ENCODE measurements at regions not wholly inside any gene's neighbourhood (a gene's known extent, or its start where the extent isn't known, plus 50 kb on each side); places are given as distances from the start of the nearest gene placed in this dataset.

DNA sequence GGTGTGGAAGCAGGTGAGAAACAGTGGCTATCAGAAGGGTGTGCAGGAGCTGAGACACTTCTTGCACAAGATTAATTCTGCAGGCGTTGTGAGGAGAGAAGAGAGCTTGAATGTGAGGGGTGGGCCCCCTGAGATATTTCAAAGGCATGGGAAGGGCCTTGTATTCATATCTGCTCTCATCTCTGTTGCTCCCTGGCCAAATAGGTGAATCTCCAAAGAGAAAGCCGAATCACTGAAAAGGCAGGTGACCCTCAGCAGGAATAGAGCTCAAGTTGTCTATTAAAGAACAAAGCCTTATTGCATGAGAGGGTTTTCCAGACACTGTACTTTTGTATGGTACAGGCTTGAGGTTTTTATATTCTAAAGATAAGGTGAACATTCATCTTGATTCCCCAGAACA, 373.1 kb downstream of the TMEM114 start:
- 55% methylated on average over 2 of the region's 2 CpGs for WGBS
- DNase-seq (ENCODE audit: low spot score) = no peak
- no peak for TF ChIP-seq POLR2A (IDR thresholded peaks at IDR 0.05)
- TF ChIP-seq, protein P1, sequence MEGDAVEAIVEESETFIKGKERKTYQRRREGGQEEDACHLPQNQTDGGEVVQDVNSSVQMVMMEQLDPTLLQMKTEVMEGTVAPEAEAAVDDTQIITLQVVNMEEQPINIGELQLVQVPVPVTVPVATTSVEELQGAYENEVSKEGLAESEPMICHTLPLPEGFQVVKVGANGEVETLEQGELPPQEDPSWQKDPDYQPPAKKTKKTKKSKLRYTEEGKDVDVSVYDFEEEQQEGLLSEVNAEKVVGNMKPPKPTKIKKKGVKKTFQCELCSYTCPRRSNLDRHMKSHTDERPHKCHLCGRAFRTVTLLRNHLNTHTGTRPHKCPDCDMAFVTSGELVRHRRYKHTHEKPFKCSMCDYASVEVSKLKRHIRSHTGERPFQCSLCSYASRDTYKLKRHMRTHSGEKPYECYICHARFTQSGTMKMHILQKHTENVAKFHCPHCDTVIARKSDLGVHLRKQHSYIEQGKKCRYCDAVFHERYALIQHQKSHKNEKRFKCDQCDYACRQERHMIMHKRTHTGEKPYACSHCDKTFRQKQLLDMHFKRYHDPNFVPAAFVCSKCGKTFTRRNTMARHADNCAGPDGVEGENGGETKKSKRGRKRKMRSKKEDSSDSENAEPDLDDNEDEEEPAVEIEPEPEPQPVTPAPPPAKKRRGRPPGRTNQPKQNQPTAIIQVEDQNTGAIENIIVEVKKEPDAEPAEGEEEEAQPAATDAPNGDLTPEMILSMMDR (IDR thresholded peaks at IDR 0.05) = no peak
- no peak for TF ChIP-seq POLR2AphosphoS5 (IDR thresholded peaks at IDR 0.05)
- intact Hi-C loops (cut with DNase I) = no loop called here
- no peaks in the 10 kb centered on the region for H3K27me3 ChIP-seq (replicated peaks; ENCODE audit: insufficient read depth)
- H3K27ac ChIP-seq = no peak overlapping the region
- H3K36me3 ChIP-seq = no peaks in the 10 kb centered on the region
- no peaks in the 10 kb centered on the region for H3K9me3 ChIP-seq
- no peaks in the 10 kb centered on the region for H3K4me1 ChIP-seq (replicated peaks)
- no peak overlapping the region for H3K4me3 ChIP-seq

GRCh38 chr16:8204769-8205168, 385.5 kb downstream of the TMEM114 start:
- Histone ChIP-seq H3K27me3 (replicated peaks; ENCODE audit: insufficient read depth) (no peaks in the 10 kb centered on the region), H3K4me1 (replicated peaks) (no peaks in the 10 kb centered on the region), H3K4me3 (no peak overlapping the region), H3K9me3 (no peaks in the 10 kb centered on the region), H3K36me3 (no peaks in the 10 kb centered on the region), H3K27ac (no peak overlapping the region)
- intact Hi-C loops (cut with DNase I) = no loop called here
- no peak for DNase-seq (ENCODE audit: low spot score)
- TF ChIP-seq, protein P1 (IDR thresholded peaks at IDR 0.05) = no peak
- TF ChIP-seq POLR2AphosphoS5 (IDR thresholded peaks at IDR 0.05) (no peak), POLR2A (IDR thresholded peaks at IDR 0.05) (no peak)
- 94% methylated on average over 1 of the region's 1 CpG for WGBS

DNA sequence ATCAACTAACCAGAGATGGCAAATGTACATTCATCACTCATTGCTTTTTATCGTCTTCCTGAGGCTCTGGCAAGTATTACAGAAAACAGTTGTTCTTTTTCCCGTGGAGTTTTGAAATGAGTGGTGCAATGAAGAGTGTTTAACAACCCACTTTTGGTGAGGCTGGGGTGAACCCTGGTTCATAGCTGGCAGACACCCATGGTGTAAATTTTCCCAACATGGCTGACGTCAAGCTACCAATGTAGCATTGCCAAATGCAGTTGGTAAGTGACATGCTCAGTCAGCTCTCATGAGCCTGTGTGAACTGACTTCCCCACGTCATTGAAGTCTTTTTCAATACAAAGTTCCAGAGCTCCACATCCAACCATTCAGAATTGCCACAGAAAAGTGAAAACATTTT, 386.2 kb downstream of the TMEM114 start:
- TF ChIP-seq, protein P1 (IDR thresholded peaks at IDR 0.05) = no peak
- TF ChIP-seq POLR2A (IDR thresholded peaks at IDR 0.05) (no peak), POLR2AphosphoS5 (IDR thresholded peaks at IDR 0.05) (no peak)
- no peak overlapping the region for H3K4me3 ChIP-seq
- 76% methylated on average over 4 of the region's 4 CpGs for WGBS
- no peak for DNase-seq (ENCODE audit: low spot score)
- H3K4me1 ChIP-seq (replicated peaks) = no peaks in the 10 kb centered on the region
- H3K27ac ChIP-seq = no peak overlapping the region
- intact Hi-C loops (cut with DNase I) = no loop called here
- no peaks in the 10 kb centered on the region for H3K9me3 ChIP-seq
- H3K27me3 ChIP-seq (replicated peaks; ENCODE audit: insufficient read depth) = no peaks in the 10 kb centered on the region
- H3K36me3 ChIP-seq = no peaks in the 10 kb centered on the region

GRCh38 chr16:8203101-8203500, 387.2 kb downstream of the TMEM114 start:
- Histone ChIP-seq H3K9me3 (no peaks in the 10 kb centered on the region), H3K4me1 (replicated peaks) (no peaks in the 10 kb centered on the region), H3K27me3 (replicated peaks; ENCODE audit: insufficient read depth) (no peaks in the 10 kb centered on the region), H3K4me3 (no peak overlapping the region), H3K36me3 (no peaks in the 10 kb centered on the region), H3K27ac (no peak overlapping the region)
- DNase-seq (ENCODE audit: low spot score) = no peak
- intact Hi-C loops (cut with DNase I) = no loop called here
- TF ChIP-seq POLR2AphosphoS5 (IDR thresholded peaks at IDR 0.05) (no peak), POLR2A (IDR thresholded peaks at IDR 0.05) (no peak)
- TF ChIP-seq, protein P1 (IDR thresholded peaks at IDR 0.05) = no peak
- 75% methylated on average over 2 of the region's 2 CpGs for WGBS

- no peak overlapping the region for H3K27ac ChIP-seq
- intact Hi-C loops (cut with DNase I) = no loop called here
- no peak overlapping the region for H3K4me3 ChIP-seq
- no peaks in the 10 kb centered on the region for H3K9me3 ChIP-seq
- H3K27me3 ChIP-seq (replicated peaks; ENCODE audit: insufficient read depth) = no peaks in the 10 kb centered on the region
- H3K36me3 ChIP-seq = no peaks in the 10 kb centered on the region
- TF ChIP-seq, protein P1 (IDR thresholded peaks at IDR 0.05) = no peak
- TF ChIP-seq POLR2A (IDR thresholded peaks at IDR 0.05) = no peak
- no peaks in the 10 kb centered on the region for H3K4me1 ChIP-seq (replicated peaks)
- WGBS = 90% methylated on average over 2 of the region's 2 CpGs
- DNase-seq (ENCODE audit: low spot score) = no peak
Observed at GRCh38 chr16:8200839-8201238, 389.5 kb downstream of the TMEM114 start.
